H1 (cell line): ENCODE measurements at regions not wholly inside any gene's neighbourhood (a gene's known extent, or its start where the extent isn't known, plus 50 kb on each side); places are given as distances from the start of the nearest gene placed in this dataset.

Experiments used
- CTCF ChIA-PET: fragments of 300-600 bp; sonication (Branson Sonifier 250); formaldehyde crosslinking; loops from one replicate; lab custom pipeline; 2021; ENCODE audit not compliant: partially characterized antibody; lab: Charles Lee
- POLR2A ChIA-PET: fragments of 300-600 bp; sonication (Branson Sonifier 250); formaldehyde crosslinking; loops from one replicate; lab custom pipeline; 2021; ENCODE audit warnings: inconsistent platforms; ENCODE audit not compliant: partially characterized antibody; lab: Charles Lee
- DNase-seq, 2 experiments: peaks; one replicate each; pipeline versions ENCODE4 v3.0.0 to v3.0.0-alpha.2; 2010 to 2022; ENCODE audit warnings: low spot score in 2 of 2, low read depth in 1 of 2, mixed read lengths in 1 of 2
- FAIRE-seq: peaks from 2 replicates; lab custom pipeline; 2011; peaks lifted over from hg19 to GRCh38; lab: Jason Lieb, UNC
- H2AFZ ChIP-seq: 2 replicates; pipeline ENCODE4 v1.8.1; 2012; ENCODE audit warnings: low read length, inconsistent platforms
- H2AK5ac ChIP-seq: 2 replicates; pipeline ENCODE4 v1.6.1; 2013; ENCODE audit warnings: low read depth, low read length
- H2BK120ac ChIP-seq: replicated peaks from 2 replicates; pipeline ENCODE3; 2013; ENCODE audit warnings: low read depth, low read length, inconsistent platforms
- H2BK12ac ChIP-seq: 2 replicates; pipeline ENCODE4 v1.6.1; 2013; ENCODE audit warnings: low read depth, low read length
- H2BK15ac ChIP-seq: 2 replicates; pipeline ENCODE4 v1.6.1; 2013; ENCODE audit warnings: low read length
- H2BK20ac ChIP-seq: 2 replicates; pipeline ENCODE4 v1.6.1; 2013; ENCODE audit warnings: low read length
- H2BK5ac ChIP-seq: 2 replicates; pipeline ENCODE4 v1.6.1; 2013; ENCODE audit warnings: low read depth, low read length
- H3K14ac ChIP-seq: 2 replicates; pipeline ENCODE4 v1.6.1; 2013; ENCODE audit warnings: inconsistent platforms; ENCODE audit not compliant: insufficient read length
- H3K18ac ChIP-seq: 2 replicates; pipeline ENCODE4 v1.6.1; 2013; ENCODE audit warnings: low read length; ENCODE audit errors: extremely low read depth
- H3K23ac ChIP-seq: 2 replicates; pipeline ENCODE4 v1.6.1; 2013; ENCODE audit warnings: inconsistent platforms; ENCODE audit not compliant: insufficient read length
- H3K23me2 ChIP-seq: 2 replicates; pipeline ENCODE4 v1.6.1; 2013; ENCODE audit warnings: low read depth, low read length
- H3K27ac ChIP-seq: 2 replicates; pipeline ENCODE4 v1.6.1; 2011; ENCODE audit warnings: low read depth, low read length, inconsistent platforms
- H3K27me3 ChIP-seq, 4 experiments: replicated peaks in 1 of 4; 1 replicate in 1 of 4; 2 replicates in 3 of 4; pipeline versions ENCODE4 v1.6.1 to v1.8.1; 2011 to 2013; ENCODE audit warnings: low read length in 3 of 4, mild to moderate bottlenecking in 3 of 4, inconsistent platforms in 2 of 4, mixed read lengths in 2 of 4, moderate library complexity in 1 of 4; ENCODE audit not compliant: control insufficient read depth in 3 of 4, insufficient read depth in 3 of 4; ENCODE audit errors: extremely low read depth in 1 of 4
- H3K36me3 ChIP-seq, 4 experiments: 2 replicates each; pipeline versions ENCODE4 v1.6.1 to v1.8.1; 2011 to 2013; ENCODE audit warnings: mild to moderate bottlenecking in 4 of 4, low read length in 3 of 4, moderate library complexity in 2 of 4, control low read depth in 1 of 4, inconsistent platforms in 1 of 4; ENCODE audit not compliant: insufficient read depth in 4 of 4, control insufficient read depth in 2 of 4
- H3K4ac ChIP-seq: replicated peaks from 2 replicates; pipeline ENCODE3; 2013; ENCODE audit warnings: low read length, low read depth, mixed read lengths, inconsistent platforms; ENCODE audit not compliant: insufficient read length
- H3K4me1 ChIP-seq, 4 experiments: replicated peaks in 1 of 4; 1 replicate in 1 of 4; 2 replicates in 3 of 4; pipeline versions ENCODE4 v1.6.1 to v1.8.1; 2011 to 2013; ENCODE audit warnings: low read length in 3 of 4, inconsistent platforms in 2 of 4, mixed read lengths in 1 of 4; ENCODE audit not compliant: insufficient read depth in 4 of 4, control insufficient read depth in 3 of 4
- H3K4me2 ChIP-seq, 2 experiments: 2 replicates each; pipeline versions ENCODE4 v1.6.1 to v1.8.1; 2011 to 2013; ENCODE audit warnings: low read depth in 2 of 2, low read length in 2 of 2, control low read depth in 1 of 2, inconsistent platforms in 1 of 2, mild to moderate bottlenecking in 1 of 2; ENCODE audit not compliant: insufficient read depth in 1 of 2
- H3K4me3 ChIP-seq, 4 experiments: fragments of 200-600, 300-600 bp in 1 of 4; sonication (generic), shearing (Covaris generic), sonication (Bioruptor Twin) in 1 of 4; 2 replicates each; pipeline versions ENCODE4 v1.5.1 to v1.8.1; 2011 to 2016; ENCODE audit warnings: low read length in 4 of 4, low read depth in 3 of 4, control low read depth in 2 of 4, inconsistent platforms in 2 of 4, mild to moderate bottlenecking in 2 of 4, mixed read lengths in 1 of 4, moderate library complexity in 1 of 4; ENCODE audit not compliant: insufficient read depth in 2 of 4; ENCODE audit errors: extremely low read depth in 1 of 4
- H3K56ac ChIP-seq: replicated peaks from 2 replicates; pipeline ENCODE3; 2013; ENCODE audit warnings: low read depth, mild to moderate bottlenecking, mixed read lengths, low read length, inconsistent platforms; ENCODE audit not compliant: insufficient read length
- H3K79me1 ChIP-seq: 2 replicates; pipeline ENCODE4 v1.6.1; 2013; ENCODE audit warnings: low read depth, low read length, control low read depth
- H3K79me2 ChIP-seq, 2 experiments: 2 replicates each; pipeline versions ENCODE4 v1.6.1 to v1.8.1; 2012 to 2013; ENCODE audit warnings: low read length in 2 of 2, mild to moderate bottlenecking in 2 of 2, inconsistent platforms in 1 of 2; ENCODE audit not compliant: insufficient read depth in 2 of 2, control insufficient read depth in 1 of 2
- H3K9ac ChIP-seq, 4 experiments: replicated peaks in 1 of 4; 1 replicate in 1 of 4; 2 replicates in 3 of 4; pipeline versions ENCODE4 v1.6.1 to v1.8.1; 2011 to 2013; ENCODE audit warnings: low read depth in 3 of 4, low read length in 3 of 4, control low read depth in 2 of 4, mild to moderate bottlenecking in 2 of 4, moderate library complexity in 2 of 4, inconsistent platforms in 1 of 4; ENCODE audit errors: extremely low read depth in 1 of 4
- H3K9me3 ChIP-seq, 2 experiments: 2 replicates each; pipeline versions ENCODE4 v1.6.1 to v1.8.1; 2012 to 2013; ENCODE audit warnings: mild to moderate bottlenecking in 2 of 2, moderate library complexity in 2 of 2, control low read depth in 1 of 2, inconsistent platforms in 1 of 2, low read depth in 1 of 2, low read length in 1 of 2, mixed read lengths in 1 of 2; ENCODE audit not compliant: insufficient read depth in 2 of 2
- H4K20me1 ChIP-seq, 2 experiments: replicated peaks in 1 of 2; 2 replicates each; pipeline versions ENCODE3 to v1.8.1; 2011 to 2013; ENCODE audit warnings: inconsistent platforms in 2 of 2, low read length in 2 of 2, mild to moderate bottlenecking in 1 of 2; ENCODE audit not compliant: insufficient read depth in 2 of 2, control insufficient read depth in 1 of 2
- H4K5ac ChIP-seq: 2 replicates; pipeline ENCODE4 v1.6.1; 2013; ENCODE audit warnings: low read length, low read depth, mixed read lengths, inconsistent platforms; ENCODE audit not compliant: insufficient read length
- H4K8ac ChIP-seq: 2 replicates; pipeline ENCODE4 v1.8.0; 2013; ENCODE audit warnings: mild to moderate bottlenecking, moderate library complexity, low read length, inconsistent platforms; ENCODE audit not compliant: insufficient read depth; ENCODE audit errors: extremely low read depth
- H4K91ac ChIP-seq: replicated peaks from 2 replicates; pipeline ENCODE3; 2013; ENCODE audit warnings: low read length, mixed read lengths, inconsistent platforms; ENCODE audit not compliant: insufficient read length
- JUND ChIP-seq: IDR thresholded peaks from 2 replicates; pipeline ENCODE4 v1.6.1; 2011; ENCODE audit warnings: mild to moderate bottlenecking, improper control_type of control experiment, low read length
- WGBS, 2 experiments: shearing (Covaris generic) in 1 of 2; methylation state at CpG; one replicate each; pipeline versions ENCODE4 v1.1.6 to v1.1.7; 2013 to 2015; ENCODE audit warnings: low lambda C conversion rate in 2 of 2, mixed read lengths in 2 of 2, inconsistent platforms in 1 of 2, low coverage in 1 of 2, missing lambda C conversion rate in 1 of 2; ENCODE audit not compliant: insufficient replicate concordance in 2 of 2, insufficient coverage in 1 of 2, insufficient read length in 1 of 2; ENCODE audit errors: extremely low coverage in 1 of 2, missing lambda C conversion rate in 1 of 2; 5-methylcytosine and 5-hydroxymethylcytosine counted together

DNA sequence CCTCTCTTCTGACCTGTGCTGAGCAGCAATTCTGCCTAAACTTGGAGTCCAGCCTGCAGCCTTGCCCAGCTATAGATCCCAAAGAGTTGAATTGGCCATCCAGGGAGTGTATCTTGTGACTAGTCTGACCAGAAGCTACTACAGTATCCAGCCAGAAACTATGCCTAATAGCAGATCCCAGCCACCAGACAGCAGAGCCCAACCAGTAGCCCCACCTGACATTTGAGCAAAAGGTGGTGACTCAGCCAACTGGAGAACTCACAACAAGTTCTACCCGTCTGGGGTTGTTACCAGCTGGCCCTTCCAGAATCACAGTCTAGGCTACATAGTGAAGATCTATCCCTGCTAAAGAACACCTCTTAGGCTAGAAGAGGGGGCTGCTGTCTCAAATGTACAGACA lies 315.0 kb downstream of the CRPPA start:
- H3K9me3 ChIP-seq, result peaks cover 11 to 19% of the 10 kb centered on the region in 2 experiments; a peak in 3 of 4 replicates
- H2AK5ac ChIP-seq, result no peak overlapping the region
- DNase-seq (no peak), FAIRE-seq (no peak)
- H3K14ac ChIP-seq, result no peak overlapping the region
- no peaks in the 10 kb centered on the region for H4K20me1 ChIP-seq
- no peaks in the 10 kb centered on the region for H3K79me1 ChIP-seq
- H3K23ac ChIP-seq, result no peak overlapping the region
- H3K4ac ChIP-seq, result no peak overlapping the region
- no peaks in the 10 kb centered on the region for H3K79me2 ChIP-seq
- H3K9ac ChIP-seq, result no peak overlapping the region
- no peak overlapping the region for H3K27ac ChIP-seq
- H3K56ac ChIP-seq, result no peak overlapping the region
- 78% methylated on average over 1 of the region's 1 CpG; no CpG with 5 or more reads in 1 of the 2 experiments for WGBS, 2 experiments
- no peaks in the 10 kb centered on the region for H3K27me3 ChIP-seq
- no peak overlapping the region for H4K91ac ChIP-seq
- H4K8ac ChIP-seq, result no peak overlapping the region
- H3K23me2 ChIP-seq, result no peaks in the 10 kb centered on the region
- no peaks in the 10 kb centered on the region; a peak in 1 of 8 replicates for H3K36me3 ChIP-seq
- no peak overlapping the region for H2BK15ac ChIP-seq
- no peak overlapping the region for H3K4me2 ChIP-seq
- no peaks in the 10 kb centered on the region for H3K4me1 ChIP-seq
- no peak overlapping the region for H4K5ac ChIP-seq
- no peak overlapping the region for H2BK12ac ChIP-seq
- POLR2A ChIA-PET, result no interaction called here
- H2BK20ac ChIP-seq, result no peak overlapping the region
- H2BK120ac ChIP-seq, result no peak overlapping the region
- H3K4me3 ChIP-seq, result no peak overlapping the region
- CTCF ChIA-PET, result no interaction called here
- H3K18ac ChIP-seq, result no peak overlapping the region
- no peak overlapping the region for H2AFZ ChIP-seq
- no peak overlapping the region for H2BK5ac ChIP-seq
- no peak for TF ChIP-seq JUND
